Esophagus (tissue), 2 donors: ENCODE measurements at regions not wholly inside any gene's neighbourhood (a gene's known extent, or its start where the extent isn't known, plus 50 kb on each side); places are given as distances from the start of the nearest gene placed in this dataset.

Source experiments
- H3K27ac ChIP-seq, 2 donors: one replicate each; pipeline ENCODE4 v1.5.1; 2013; ENCODE audit warnings: low read depth in 2 of 2, mild to moderate bottlenecking in 2 of 2, inconsistent platforms in 1 of 2, low read length in 1 of 2, moderate library complexity in 1 of 2
- H3K27me3 ChIP-seq, 2 donors: one replicate each; pipeline ENCODE4 v1.6.1; 2013; ENCODE audit warnings: low read length in 2 of 2, control low read depth in 1 of 2, mild to moderate bottlenecking in 1 of 2; ENCODE audit not compliant: insufficient read depth in 2 of 2, control insufficient read depth in 1 of 2
- H3K36me3 ChIP-seq, 2 donors: one replicate each; pipeline ENCODE4 v1.6.1; 2013; ENCODE audit warnings: low read length in 1 of 2; ENCODE audit not compliant: control insufficient read depth in 2 of 2, insufficient read depth in 2 of 2
- H3K4me1 ChIP-seq, 2 donors: one replicate each; pipeline ENCODE4 v1.6.1; 2013; ENCODE audit warnings: low read length in 1 of 2; ENCODE audit not compliant: control insufficient read depth in 2 of 2, insufficient read depth in 2 of 2
- H3K4me3 ChIP-seq, 2 donors: one replicate each; pipeline ENCODE4 v1.5.1; 2013; ENCODE audit warnings: low read length in 2 of 2, mild to moderate bottlenecking in 2 of 2, low read depth in 1 of 2, moderate library complexity in 1 of 2
- H3K9me3 ChIP-seq, 2 donors: one replicate each; pipeline ENCODE4 v1.6.1; 2013; ENCODE audit warnings: mild to moderate bottlenecking in 2 of 2, low read depth in 1 of 2, low read length in 1 of 2, moderate library complexity in 1 of 2; ENCODE audit not compliant: control insufficient read depth in 2 of 2, insufficient read depth in 1 of 2
- WGBS, 2 donors: extraction: QIAGEN DNeasy Blood & Tissue Kit; methylation state at CpG; one replicate each; pipeline ENCODE4 v1.1.7; 2013; 5-methylcytosine and 5-hydroxymethylcytosine counted together
- donor health status: healthy with polysubstance abuse.
- donor health status: Bipolar disorder and iron deficiency.

- Histone ChIP-seq H3K27me3 (no peaks in the 10 kb centered on the region), H3K36me3 (no peaks in the 10 kb centered on the region), H3K9me3 (peaks cover 0 to 2% of the 10 kb centered on the region in 2 donors), H3K4me3 (no peak overlapping the region), H3K27ac (no peak overlapping the region), H3K4me1 (no peaks in the 10 kb centered on the region)
- 62 to 66% methylated on average over 8 of the region's 8 CpGs for WGBS, 2 donors
These were observed 255.3 kb downstream of the FZD1 start for GRCh38 chr7:91519241-91520158.

GRCh38 chr7:91520645-91521044 lies 256.4 kb downstream of the FZD1 start:
- Histone ChIP-seq H3K4me3 (no peak overlapping the region), H3K9me3 (peaks cover 0 to 2% of the 10 kb centered on the region in 2 donors), H3K27ac (no peak overlapping the region), H3K27me3 (no peaks in the 10 kb centered on the region), H3K4me1 (no peaks in the 10 kb centered on the region), H3K36me3 (no peaks in the 10 kb centered on the region)
- WGBS, 2 donors = 68 to 71% methylated on average over 1 of the region's 1 CpG

GRCh38 chr7:91526404-91526803 lies 262.2 kb downstream of the FZD1 start:
- no peak overlapping the region for H3K4me3 ChIP-seq
- H3K27me3 ChIP-seq = no peaks in the 10 kb centered on the region
- no peaks in the 10 kb centered on the region for H3K36me3 ChIP-seq
- no peak overlapping the region for H3K27ac ChIP-seq
- H3K4me1 ChIP-seq = no peaks in the 10 kb centered on the region
- H3K9me3 ChIP-seq = no peaks in the 10 kb centered on the region

- no peaks in the 10 kb centered on the region for H3K36me3 ChIP-seq
- H3K9me3 ChIP-seq = no peaks in the 10 kb centered on the region
- no peak overlapping the region for H3K27ac ChIP-seq
- WGBS, 2 donors = 83 to 89% methylated on average over 5 of the region's 5 CpGs
- H3K4me3 ChIP-seq = no peak overlapping the region
- H3K27me3 ChIP-seq = no peaks in the 10 kb centered on the region
- H3K4me1 ChIP-seq = no peaks in the 10 kb centered on the region
These were observed 263.2 kb downstream of the FZD1 start for GRCh38 chr7:91527460-91527859.

- Histone ChIP-seq H3K4me1 (no peaks in the 10 kb centered on the region), H3K27me3 (no peaks in the 10 kb centered on the region), H3K9me3 (no peaks in the 10 kb centered on the region), H3K4me3 (no peak overlapping the region), H3K27ac (no peak overlapping the region), H3K36me3 (no peaks in the 10 kb centered on the region)
- WGBS, 2 donors = 45 to 59% methylated on average over 1 of the region's 1 CpG
These were observed 269.8 kb downstream of the FZD1 start for GRCh38 chr7:91533996-91534395.

GRCh38 chr7:91537260-91538152 lies 273.3 kb downstream of the FZD1 start:
- Histone ChIP-seq H3K27ac (no peak overlapping the region), H3K9me3 (no peaks in the 10 kb centered on the region), H3K27me3 (no peaks in the 10 kb centered on the region), H3K4me3 (no peak overlapping the region), H3K4me1 (no peaks in the 10 kb centered on the region), H3K36me3 (no peaks in the 10 kb centered on the region)
- WGBS, 2 donors = 65 to 74% methylated on average over 9 of the region's 9 CpGs

GRCh38 chr7:91541641-91542040 lies 277.4 kb downstream of the FZD1 start:
- no peaks in the 10 kb centered on the region for H3K9me3 ChIP-seq
- no peak overlapping the region for H3K4me3 ChIP-seq
- H3K27me3 ChIP-seq = peaks cover 0 to 2% of the 10 kb centered on the region in 2 donors
- no peaks in the 10 kb centered on the region for H3K4me1 ChIP-seq
- no peak overlapping the region for H3K27ac ChIP-seq
- no peaks in the 10 kb centered on the region for H3K36me3 ChIP-seq
- 63 to 71% methylated on average over 1 of the region's 1 CpG for WGBS, 2 donors

- H3K36me3 ChIP-seq = no peaks in the 10 kb centered on the region
- H3K27ac ChIP-seq = no peak overlapping the region
- peaks cover 0 to 2% of the 10 kb centered on the region in 2 donors for H3K27me3 ChIP-seq
- H3K4me1 ChIP-seq = no peaks in the 10 kb centered on the region
- WGBS, 2 donors = 88% methylated on average over 1 of the region's 1 CpG
- no peaks in the 10 kb centered on the region for H3K9me3 ChIP-seq
- no peak overlapping the region for H3K4me3 ChIP-seq
These were observed 279.4 kb downstream of the FZD1 start for GRCh38 chr7:91543646-91544045.

GRCh38 chr7:91549878-91550277 lies 285.6 kb downstream of the FZD1 start:
- peaks cover 0 to 2% of the 10 kb centered on the region in 2 donors for H3K27me3 ChIP-seq
- H3K4me3 ChIP-seq = no peak overlapping the region
- H3K4me1 ChIP-seq = no peaks in the 10 kb centered on the region
- H3K27ac ChIP-seq = no peak overlapping the region
- whole genome bisulfite sequencing, 2 donors = 92 to 95% methylated on average over 1 of the region's 1 CpG
- H3K9me3 ChIP-seq = no peaks in the 10 kb centered on the region
- H3K36me3 ChIP-seq = no peaks in the 10 kb centered on the region
